A673 (cell line): ENCODE measurements at regions not wholly inside any gene's neighbourhood (a gene's known extent, or its start where the extent isn't known, plus 50 kb on each side); places are given as distances from the start of the nearest gene placed in this dataset.

Experiments
- EZH2 ChIP-seq: fragments of 200-600 bp; sonication (generic); IDR thresholded peaks from 2 replicates; pipeline ENCODE4 v1.6.1; 2017; ENCODE audit warnings: borderline replicate concordance, low read depth, mild to moderate bottlenecking, mixed read lengths, antibody characterized with exemption, low read length; ENCODE audit not compliant: poor library complexity, severe bottlenecking
- TF ChIP-seq, protein P1 (sequence below): fragments of 300-800, 200-600 bp; sonication (generic); conservative IDR thresholded peaks from 2 replicates; pipeline ENCODE4 v1.5.1; 2017; ENCODE audit warnings: low read depth, mild to moderate bottlenecking, antibody characterized with exemption, low read length, moderate library complexity, mixed read lengths

DNA sequence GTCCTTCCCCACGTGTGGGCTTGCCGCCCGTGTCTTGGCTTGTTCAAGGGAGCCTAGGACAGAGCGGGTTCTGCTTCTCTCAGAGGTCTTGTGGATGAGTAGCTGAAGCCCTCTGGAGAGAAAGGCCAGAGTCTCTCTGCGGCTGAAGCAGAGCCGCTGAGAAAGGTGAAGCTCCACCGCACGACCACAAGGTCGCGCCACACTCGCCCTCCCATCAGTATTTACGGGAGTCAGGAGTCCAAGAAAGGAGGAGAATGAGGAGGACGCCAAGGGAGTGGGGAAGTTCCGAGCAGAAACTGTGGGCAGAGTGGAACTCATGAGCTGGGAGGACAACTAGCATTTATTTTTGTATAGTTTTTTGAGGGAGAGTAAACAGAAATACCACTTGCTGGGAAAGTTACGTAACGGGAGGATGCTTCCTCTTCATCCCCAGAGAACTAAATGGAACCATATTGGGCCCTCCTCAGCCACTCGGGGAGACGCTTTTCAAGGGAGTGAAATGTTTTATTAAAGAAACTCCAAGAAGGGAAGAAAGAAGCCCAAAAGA lies 51.6 kb upstream of the HAO2 start:
- TF ChIP-seq, protein P1, sequence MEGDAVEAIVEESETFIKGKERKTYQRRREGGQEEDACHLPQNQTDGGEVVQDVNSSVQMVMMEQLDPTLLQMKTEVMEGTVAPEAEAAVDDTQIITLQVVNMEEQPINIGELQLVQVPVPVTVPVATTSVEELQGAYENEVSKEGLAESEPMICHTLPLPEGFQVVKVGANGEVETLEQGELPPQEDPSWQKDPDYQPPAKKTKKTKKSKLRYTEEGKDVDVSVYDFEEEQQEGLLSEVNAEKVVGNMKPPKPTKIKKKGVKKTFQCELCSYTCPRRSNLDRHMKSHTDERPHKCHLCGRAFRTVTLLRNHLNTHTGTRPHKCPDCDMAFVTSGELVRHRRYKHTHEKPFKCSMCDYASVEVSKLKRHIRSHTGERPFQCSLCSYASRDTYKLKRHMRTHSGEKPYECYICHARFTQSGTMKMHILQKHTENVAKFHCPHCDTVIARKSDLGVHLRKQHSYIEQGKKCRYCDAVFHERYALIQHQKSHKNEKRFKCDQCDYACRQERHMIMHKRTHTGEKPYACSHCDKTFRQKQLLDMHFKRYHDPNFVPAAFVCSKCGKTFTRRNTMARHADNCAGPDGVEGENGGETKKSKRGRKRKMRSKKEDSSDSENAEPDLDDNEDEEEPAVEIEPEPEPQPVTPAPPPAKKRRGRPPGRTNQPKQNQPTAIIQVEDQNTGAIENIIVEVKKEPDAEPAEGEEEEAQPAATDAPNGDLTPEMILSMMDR = peak; percentile 35; the same call in 1 of the 2 replicates
- no peak for TF ChIP-seq EZH2
